Neural cell (in vitro differentiated cells): ENCODE measurements at regions not wholly inside any gene's neighbourhood (a gene's known extent, or its start where the extent isn't known, plus 50 kb on each side); places are given as distances from the start of the nearest gene placed in this dataset.

ENCODE experiments used
- EP300 ChIP-seq: fragments of 450-650 bp; conservative IDR thresholded peaks from 2 replicates; pipeline ENCODE4 v1.6.1; 2014; ENCODE audit warnings: antibody characterized with exemption, mild to moderate bottlenecking, moderate library complexity; ENCODE audit not compliant: poor library complexity, severe bottlenecking
- EZH2 ChIP-seq: fragments of 200-600, 300-800 bp; shearing (Covaris generic), sonication (generic); IDR thresholded peaks from 2 replicates; pipeline ENCODE4 v1.6.1; 2014; ENCODE audit warnings: antibody characterized with exemption, low read length, borderline replicate concordance, mild to moderate bottlenecking; ENCODE audit not compliant: insufficient read depth, poor library complexity, severe bottlenecking
- MXI1 ChIP-seq: fragments of 450-650 bp; conservative IDR thresholded peaks from 2 replicates; pipeline ENCODE4 v1.6.1; 2014; ENCODE audit warnings: antibody characterized with exemption, mild to moderate bottlenecking; ENCODE audit not compliant: poor library complexity, severe bottlenecking
- POLR2AphosphoS5 ChIP-seq: IDR thresholded peaks from 2 replicates; pipeline ENCODE4 v1.6.1; 2012
- RAD21 ChIP-seq: fragments of 450-650 bp; conservative IDR thresholded peaks from 2 replicates; pipeline ENCODE4 v1.6.1; 2014; ENCODE audit warnings: antibody characterized with exemption, mild to moderate bottlenecking, moderate library complexity
- SMC3 ChIP-seq: fragments of 450-650 bp; conservative IDR thresholded peaks from 2 replicates; pipeline ENCODE4 v1.6.1; 2014; ENCODE audit warnings: antibody characterized with exemption, mild to moderate bottlenecking, moderate library complexity; ENCODE audit not compliant: poor library complexity
- TAF1 ChIP-seq: IDR thresholded peaks from 2 replicates; pipeline ENCODE4 v1.6.1; 2012; ENCODE audit warnings: low read depth
- TF ChIP-seq, protein P1 (sequence below): fragments of 450-650 bp; IDR thresholded peaks from 2 replicates; pipeline ENCODE4 v1.5.1; 2014; ENCODE audit warnings: antibody characterized with exemption, mild to moderate bottlenecking, moderate library complexity; ENCODE audit not compliant: poor library complexity, severe bottlenecking
- TF ChIP-seq, protein P2 (sequence below): IDR thresholded peaks from 2 replicates; pipeline ENCODE4 v1.6.1; 2012; ENCODE audit warnings: borderline replicate concordance

DNA sequence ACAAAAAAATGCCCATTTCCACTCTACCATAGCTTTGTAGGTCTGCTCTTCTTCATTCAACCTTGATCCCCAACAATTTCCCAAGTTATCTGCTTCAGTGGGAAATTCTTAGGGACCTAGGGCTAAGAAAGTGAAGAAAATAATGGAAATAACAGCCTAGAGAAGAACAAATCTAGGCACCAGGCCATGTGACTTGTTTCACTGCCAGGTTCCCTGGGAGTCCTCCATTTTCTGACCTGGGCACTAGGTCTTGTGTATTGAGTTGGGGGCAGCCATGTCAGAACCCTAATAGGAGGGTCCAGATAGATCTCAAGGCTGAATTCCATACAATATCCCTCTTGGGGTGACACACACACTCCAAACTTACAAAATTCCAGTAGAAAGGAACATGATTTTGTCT, 194.6 kb upstream of the STK26 start:
- TF ChIP-seq POLR2AphosphoS5 (no peak), EP300 (no peak), MXI1 (no peak), SMC3 (no peak), TAF1 (no peak), EZH2 (no peak), RAD21 (no peak)
- TF ChIP-seq, protein P1, sequence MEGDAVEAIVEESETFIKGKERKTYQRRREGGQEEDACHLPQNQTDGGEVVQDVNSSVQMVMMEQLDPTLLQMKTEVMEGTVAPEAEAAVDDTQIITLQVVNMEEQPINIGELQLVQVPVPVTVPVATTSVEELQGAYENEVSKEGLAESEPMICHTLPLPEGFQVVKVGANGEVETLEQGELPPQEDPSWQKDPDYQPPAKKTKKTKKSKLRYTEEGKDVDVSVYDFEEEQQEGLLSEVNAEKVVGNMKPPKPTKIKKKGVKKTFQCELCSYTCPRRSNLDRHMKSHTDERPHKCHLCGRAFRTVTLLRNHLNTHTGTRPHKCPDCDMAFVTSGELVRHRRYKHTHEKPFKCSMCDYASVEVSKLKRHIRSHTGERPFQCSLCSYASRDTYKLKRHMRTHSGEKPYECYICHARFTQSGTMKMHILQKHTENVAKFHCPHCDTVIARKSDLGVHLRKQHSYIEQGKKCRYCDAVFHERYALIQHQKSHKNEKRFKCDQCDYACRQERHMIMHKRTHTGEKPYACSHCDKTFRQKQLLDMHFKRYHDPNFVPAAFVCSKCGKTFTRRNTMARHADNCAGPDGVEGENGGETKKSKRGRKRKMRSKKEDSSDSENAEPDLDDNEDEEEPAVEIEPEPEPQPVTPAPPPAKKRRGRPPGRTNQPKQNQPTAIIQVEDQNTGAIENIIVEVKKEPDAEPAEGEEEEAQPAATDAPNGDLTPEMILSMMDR: no peak
- TF ChIP-seq, protein P2, sequence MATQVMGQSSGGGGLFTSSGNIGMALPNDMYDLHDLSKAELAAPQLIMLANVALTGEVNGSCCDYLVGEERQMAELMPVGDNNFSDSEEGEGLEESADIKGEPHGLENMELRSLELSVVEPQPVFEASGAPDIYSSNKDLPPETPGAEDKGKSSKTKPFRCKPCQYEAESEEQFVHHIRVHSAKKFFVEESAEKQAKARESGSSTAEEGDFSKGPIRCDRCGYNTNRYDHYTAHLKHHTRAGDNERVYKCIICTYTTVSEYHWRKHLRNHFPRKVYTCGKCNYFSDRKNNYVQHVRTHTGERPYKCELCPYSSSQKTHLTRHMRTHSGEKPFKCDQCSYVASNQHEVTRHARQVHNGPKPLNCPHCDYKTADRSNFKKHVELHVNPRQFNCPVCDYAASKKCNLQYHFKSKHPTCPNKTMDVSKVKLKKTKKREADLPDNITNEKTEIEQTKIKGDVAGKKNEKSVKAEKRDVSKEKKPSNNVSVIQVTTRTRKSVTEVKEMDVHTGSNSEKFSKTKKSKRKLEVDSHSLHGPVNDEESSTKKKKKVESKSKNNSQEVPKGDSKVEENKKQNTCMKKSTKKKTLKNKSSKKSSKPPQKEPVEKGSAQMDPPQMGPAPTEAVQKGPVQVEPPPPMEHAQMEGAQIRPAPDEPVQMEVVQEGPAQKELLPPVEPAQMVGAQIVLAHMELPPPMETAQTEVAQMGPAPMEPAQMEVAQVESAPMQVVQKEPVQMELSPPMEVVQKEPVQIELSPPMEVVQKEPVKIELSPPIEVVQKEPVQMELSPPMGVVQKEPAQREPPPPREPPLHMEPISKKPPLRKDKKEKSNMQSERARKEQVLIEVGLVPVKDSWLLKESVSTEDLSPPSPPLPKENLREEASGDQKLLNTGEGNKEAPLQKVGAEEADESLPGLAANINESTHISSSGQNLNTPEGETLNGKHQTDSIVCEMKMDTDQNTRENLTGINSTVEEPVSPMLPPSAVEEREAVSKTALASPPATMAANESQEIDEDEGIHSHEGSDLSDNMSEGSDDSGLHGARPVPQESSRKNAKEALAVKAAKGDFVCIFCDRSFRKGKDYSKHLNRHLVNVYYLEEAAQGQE: no peak
